OCI-LY3 (cell line): ENCODE measurements at regions not wholly inside any gene's neighbourhood (a gene's known extent, or its start where the extent isn't known, plus 50 kb on each side); places are given as distances from the start of the nearest gene placed in this dataset.

ENCODE experiments used
- H2AFZ ChIP-seq: fragments of 200-600, 300-600 bp; shearing (Covaris generic); 2 replicates; pipeline ENCODE4 v1.6.0; 2014; ENCODE audit warnings: antibody characterized with exemption, low read depth, low read length
- H3K27ac ChIP-seq: fragments of 200-600, 300-600 bp; sonication (generic); 2 replicates; pipeline ENCODE4 v1.5.1; 2014; ENCODE audit warnings: mild to moderate bottlenecking, low read length, moderate library complexity, mixed read lengths
- H3K27me3 ChIP-seq: fragments of 200-600, 300-600 bp; sonication (generic); 2 replicates; pipeline ENCODE4 v1.6.1; 2014; ENCODE audit warnings: low read depth, low read length, mixed read lengths
- H3K36me3 ChIP-seq: fragments of 200-600, 300-600 bp; sonication (generic); replicated peaks from 2 replicates; pipeline ENCODE3; 2014; ENCODE audit warnings: low read depth, low read length, mixed read lengths
- H3K4me1 ChIP-seq: fragments of 300-600, 200-600 bp; sonication (generic); 2 replicates; pipeline ENCODE4 v1.6.1; 2014; ENCODE audit warnings: low read length, mixed read lengths
- H3K4me2 ChIP-seq: fragments of 200-600, 300-600 bp; sonication (generic); 2 replicates; pipeline ENCODE4 v1.6.1; 2014; ENCODE audit warnings: low read length, mixed read lengths
- H3K4me3 ChIP-seq: fragments of 300-600, 200-600 bp; sonication (generic); 2 replicates; pipeline ENCODE4 v1.5.1; 2014; ENCODE audit warnings: antibody characterized with exemption, mild to moderate bottlenecking, low read length, moderate library complexity
- H3K79me2 ChIP-seq: fragments of 300-600, 200-600 bp; shearing (Covaris generic); 2 replicates; pipeline ENCODE4 v1.6.1; 2014; ENCODE audit warnings: mild to moderate bottlenecking, low read length, mixed read lengths
- H3K9ac ChIP-seq: fragments of 300-600, 200-600 bp; shearing (Covaris generic); 2 replicates; pipeline ENCODE4 v1.6.0; 2014; ENCODE audit warnings: mild to moderate bottlenecking, low read length, moderate library complexity
- H3K9me3 ChIP-seq: fragments of 200-600, 300-600 bp; shearing (Covaris generic); 2 replicates; pipeline ENCODE4 v1.6.1; 2014; ENCODE audit warnings: low read length, mixed read lengths; ENCODE audit not compliant: insufficient read depth
- H4K20me1 ChIP-seq: fragments of 200-600, 300-600 bp; sonication (generic); 2 replicates; pipeline ENCODE4 v1.6.1; 2016; ENCODE audit warnings: low read length, mixed read lengths; ENCODE audit not compliant: insufficient read depth
- EZH2phosphoT487 ChIP-seq: fragments of 200-600 bp; shearing (Covaris generic); IDR thresholded peaks from 2 replicates; pipeline ENCODE4 v1.6.1; 2018; ENCODE audit warnings: antibody characterized with exemption, mixed run types, low read depth
- TF ChIP-seq, protein P1 (sequence below): fragments of 200-600, 300-600 bp; sonication (generic); IDR thresholded peaks from 2 replicates; pipeline ENCODE4 v1.5.1; 2014; ENCODE audit warnings: antibody characterized with exemption, low read length, low read depth

DNA sequence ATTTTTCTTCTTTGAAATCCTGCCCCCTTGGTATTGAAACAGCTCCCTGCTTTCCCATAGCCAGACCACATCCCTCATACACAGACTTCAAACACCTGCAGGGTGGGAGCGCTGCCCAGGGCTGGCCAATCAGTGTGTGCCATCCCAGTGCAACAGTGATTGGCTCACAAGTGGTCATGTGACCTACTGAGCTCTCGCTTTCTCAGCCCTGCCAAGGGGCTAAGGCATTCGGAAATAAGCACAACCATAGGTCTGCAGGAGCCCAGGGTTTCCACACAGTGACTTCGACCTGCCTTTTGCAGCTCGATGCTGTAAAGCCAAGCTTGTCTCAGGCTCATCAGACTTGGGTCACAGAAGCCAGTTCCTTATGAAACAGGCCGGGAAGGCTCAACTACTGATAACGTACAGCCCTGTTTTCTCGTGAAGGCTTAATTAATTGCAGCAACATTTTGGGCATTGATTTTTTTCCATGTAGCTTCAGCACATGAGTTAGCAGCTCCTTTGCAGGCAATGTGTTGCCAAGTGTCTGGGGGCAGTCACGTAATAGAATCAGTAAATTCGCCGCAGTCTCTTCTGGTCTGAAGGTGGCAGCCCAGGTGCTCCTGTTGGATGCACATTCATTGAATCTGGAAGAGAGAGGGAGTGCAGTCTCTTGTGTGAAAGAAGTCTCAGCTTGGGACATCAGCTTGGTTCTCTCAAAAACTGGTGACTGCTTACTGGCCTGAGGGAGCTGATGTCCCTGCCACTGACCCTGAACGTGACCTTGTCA lies 1091.8 kb downstream of the AACS start:
- Histone ChIP-seq H3K27me3 (no peaks in the 10 kb centered on the region), H3K4me2 (no peak overlapping the region), H4K20me1 (no peaks in the 10 kb centered on the region), H3K79me2 (no peaks in the 10 kb centered on the region), H3K4me3 (no peak overlapping the region), H3K4me1 (no peaks in the 10 kb centered on the region), H3K27ac (no peak overlapping the region), H3K9me3 (no peaks in the 10 kb centered on the region), H3K9ac (no peak overlapping the region), H2AFZ (no peak overlapping the region), H3K36me3 (no peaks in the 10 kb centered on the region)
- TF ChIP-seq, protein P1, sequence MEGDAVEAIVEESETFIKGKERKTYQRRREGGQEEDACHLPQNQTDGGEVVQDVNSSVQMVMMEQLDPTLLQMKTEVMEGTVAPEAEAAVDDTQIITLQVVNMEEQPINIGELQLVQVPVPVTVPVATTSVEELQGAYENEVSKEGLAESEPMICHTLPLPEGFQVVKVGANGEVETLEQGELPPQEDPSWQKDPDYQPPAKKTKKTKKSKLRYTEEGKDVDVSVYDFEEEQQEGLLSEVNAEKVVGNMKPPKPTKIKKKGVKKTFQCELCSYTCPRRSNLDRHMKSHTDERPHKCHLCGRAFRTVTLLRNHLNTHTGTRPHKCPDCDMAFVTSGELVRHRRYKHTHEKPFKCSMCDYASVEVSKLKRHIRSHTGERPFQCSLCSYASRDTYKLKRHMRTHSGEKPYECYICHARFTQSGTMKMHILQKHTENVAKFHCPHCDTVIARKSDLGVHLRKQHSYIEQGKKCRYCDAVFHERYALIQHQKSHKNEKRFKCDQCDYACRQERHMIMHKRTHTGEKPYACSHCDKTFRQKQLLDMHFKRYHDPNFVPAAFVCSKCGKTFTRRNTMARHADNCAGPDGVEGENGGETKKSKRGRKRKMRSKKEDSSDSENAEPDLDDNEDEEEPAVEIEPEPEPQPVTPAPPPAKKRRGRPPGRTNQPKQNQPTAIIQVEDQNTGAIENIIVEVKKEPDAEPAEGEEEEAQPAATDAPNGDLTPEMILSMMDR = no peak

DNA sequence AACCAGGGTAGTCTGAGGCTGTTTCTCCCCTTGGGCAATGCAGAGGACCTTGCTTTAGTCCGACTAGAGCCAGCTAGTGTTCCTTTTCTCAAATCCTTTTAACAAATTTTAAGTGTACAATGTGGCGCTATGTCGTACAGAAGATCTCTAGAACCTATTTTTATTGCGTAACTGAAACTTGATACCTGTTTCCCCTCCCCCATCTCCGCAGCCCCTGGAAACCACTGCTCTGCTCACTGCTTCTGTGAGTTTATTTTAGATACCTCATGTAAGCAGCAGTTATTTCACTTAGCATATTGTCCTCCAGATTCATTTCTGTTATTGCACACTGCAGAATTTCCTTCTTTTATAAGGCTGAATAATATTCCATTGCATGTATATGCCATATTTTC lies 1092.3 kb downstream of the AACS start:
- TF ChIP-seq, protein P1 = no peak
- TF ChIP-seq EZH2phosphoT487 = no peak
- Histone ChIP-seq H3K9ac (no peak overlapping the region), H3K27ac (no peak overlapping the region), H3K27me3 (no peaks in the 10 kb centered on the region), H3K36me3 (no peaks in the 10 kb centered on the region), H3K9me3 (no peaks in the 10 kb centered on the region), H2AFZ (no peak overlapping the region), H3K4me3 (no peak overlapping the region), H3K4me1 (no peaks in the 10 kb centered on the region), H4K20me1 (no peaks in the 10 kb centered on the region), H3K79me2 (no peaks in the 10 kb centered on the region), H3K4me2 (no peak overlapping the region)

DNA sequence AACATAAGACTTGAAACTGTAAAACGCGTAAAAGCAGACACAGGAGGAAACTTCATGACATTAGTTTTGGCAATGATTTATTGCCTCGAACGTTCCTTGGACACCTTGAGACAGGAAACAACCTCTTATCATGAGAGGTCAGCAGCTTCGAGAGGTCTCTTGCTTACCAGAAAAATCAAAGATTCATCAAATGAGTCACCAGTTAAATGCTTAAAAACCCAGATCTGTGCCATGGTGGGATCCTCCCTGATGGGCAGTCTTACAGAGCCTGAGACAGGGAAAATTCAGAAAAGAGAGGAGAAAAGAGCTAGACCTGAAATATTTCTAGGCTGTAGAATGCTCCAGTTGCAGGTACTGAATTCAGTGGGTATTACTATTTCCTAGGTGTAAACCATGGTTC lies 1093.9 kb downstream of the AACS start:
- H3K27me3 ChIP-seq = no peaks in the 10 kb centered on the region
- H3K4me1 ChIP-seq = no peaks in the 10 kb centered on the region
- no peak overlapping the region for H3K4me3 ChIP-seq
- H3K79me2 ChIP-seq = no peaks in the 10 kb centered on the region
- no peak overlapping the region for H3K4me2 ChIP-seq
- H2AFZ ChIP-seq = no peak overlapping the region
- no peaks in the 10 kb centered on the region for H3K9me3 ChIP-seq
- no peaks in the 10 kb centered on the region for H3K36me3 ChIP-seq
- no peaks in the 10 kb centered on the region for H4K20me1 ChIP-seq
- no peak overlapping the region for H3K27ac ChIP-seq
- no peak overlapping the region for H3K9ac ChIP-seq
- TF ChIP-seq, protein P1 = no peak
- TF ChIP-seq EZH2phosphoT487 = no peak

DNA sequence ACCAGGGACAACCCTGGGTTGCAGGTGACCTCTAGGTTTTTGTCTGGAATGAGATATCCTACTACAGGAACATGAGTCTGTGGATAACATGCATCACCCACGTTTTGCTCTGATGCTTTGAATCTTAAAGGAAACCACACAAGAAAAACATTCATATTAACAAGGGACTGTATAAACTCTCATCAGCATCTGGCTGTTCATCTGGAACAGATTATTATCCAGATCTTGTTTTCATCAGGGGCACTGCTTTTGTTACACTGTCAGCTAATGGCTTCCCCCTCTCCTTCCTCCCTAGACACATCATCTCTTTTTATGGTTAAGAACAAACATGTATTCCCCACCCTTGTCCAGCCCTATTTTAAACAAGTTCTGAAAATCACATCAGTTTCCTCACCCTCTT lies 1095.7 kb downstream of the AACS start:
- Histone ChIP-seq H3K27me3 (no peaks in the 10 kb centered on the region), H4K20me1 (no peaks in the 10 kb centered on the region), H3K4me1 (no peaks in the 10 kb centered on the region), H3K36me3 (no peaks in the 10 kb centered on the region), H3K79me2 (no peaks in the 10 kb centered on the region), H3K9ac (no peak overlapping the region), H2AFZ (no peak overlapping the region), H3K4me3 (no peak overlapping the region), H3K4me2 (no peak overlapping the region), H3K27ac (no peak overlapping the region), H3K9me3 (no peaks in the 10 kb centered on the region)
- no peak for TF ChIP-seq EZH2phosphoT487
- TF ChIP-seq, protein P1 = no peak
